ENCODE measurements at regions not wholly inside any gene's neighbourhood (a gene's known extent, or its start where the extent isn't known, plus 50 kb on each side); places are given as distances from the start of the nearest gene placed in this dataset.

DNA sequence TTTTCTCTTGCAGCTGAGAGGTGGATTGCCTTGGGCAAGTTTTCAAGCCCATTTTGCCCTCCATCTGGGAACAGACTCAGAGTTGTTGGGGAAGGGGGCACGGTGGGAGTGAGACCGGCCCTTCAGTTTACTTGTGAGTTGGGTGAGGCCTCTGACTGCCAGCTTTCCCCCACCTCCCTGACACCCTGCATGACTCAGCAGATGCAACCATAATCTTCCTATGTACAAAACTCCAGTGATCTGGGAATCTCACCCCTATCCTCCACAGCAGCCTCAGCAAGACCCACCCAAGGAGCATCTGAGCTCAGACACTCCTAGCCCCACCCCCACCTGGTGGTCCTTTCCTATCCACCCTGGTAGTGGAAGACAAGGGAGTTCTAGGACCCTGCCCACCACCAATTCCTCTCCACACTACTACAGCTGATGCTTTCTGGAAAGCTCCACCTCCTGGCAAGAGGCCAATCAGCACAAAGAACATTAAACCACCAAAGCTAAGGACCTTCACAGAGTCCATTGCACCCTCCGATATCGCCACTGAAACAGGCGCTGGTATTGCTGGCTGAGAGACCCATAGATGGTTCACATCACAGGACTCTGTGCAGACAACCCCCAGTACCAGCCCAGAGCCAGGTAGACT is 99.4 kb upstream of the STK26 start:
- peaks cover 28% of the 10 kb centered on the region for H3K27me3 Mint-ChIP-seq (ENCODE audit: unreplicated experiment)
- DNase-seq, result no peak
- H3K9me3 Mint-ChIP-seq (ENCODE audit: low read depth, unreplicated experiment), result no peaks in the 10 kb centered on the region
- TF ChIP-seq, protein P1, sequence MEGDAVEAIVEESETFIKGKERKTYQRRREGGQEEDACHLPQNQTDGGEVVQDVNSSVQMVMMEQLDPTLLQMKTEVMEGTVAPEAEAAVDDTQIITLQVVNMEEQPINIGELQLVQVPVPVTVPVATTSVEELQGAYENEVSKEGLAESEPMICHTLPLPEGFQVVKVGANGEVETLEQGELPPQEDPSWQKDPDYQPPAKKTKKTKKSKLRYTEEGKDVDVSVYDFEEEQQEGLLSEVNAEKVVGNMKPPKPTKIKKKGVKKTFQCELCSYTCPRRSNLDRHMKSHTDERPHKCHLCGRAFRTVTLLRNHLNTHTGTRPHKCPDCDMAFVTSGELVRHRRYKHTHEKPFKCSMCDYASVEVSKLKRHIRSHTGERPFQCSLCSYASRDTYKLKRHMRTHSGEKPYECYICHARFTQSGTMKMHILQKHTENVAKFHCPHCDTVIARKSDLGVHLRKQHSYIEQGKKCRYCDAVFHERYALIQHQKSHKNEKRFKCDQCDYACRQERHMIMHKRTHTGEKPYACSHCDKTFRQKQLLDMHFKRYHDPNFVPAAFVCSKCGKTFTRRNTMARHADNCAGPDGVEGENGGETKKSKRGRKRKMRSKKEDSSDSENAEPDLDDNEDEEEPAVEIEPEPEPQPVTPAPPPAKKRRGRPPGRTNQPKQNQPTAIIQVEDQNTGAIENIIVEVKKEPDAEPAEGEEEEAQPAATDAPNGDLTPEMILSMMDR (IDR thresholded peaks at IDR 0.05; ENCODE audit: unreplicated experiment), result no peak
- BruUV-seq (replicated peaks), result no TSS peak
- H3K36me3 Mint-ChIP-seq (ENCODE audit: insufficient read depth, unreplicated experiment), result no peaks in the 10 kb centered on the region
- CTCF ChIA-PET, result no interaction called here
- no peak overlapping the region for H3K4me3 Mint-ChIP-seq (ENCODE audit: low read depth, unreplicated experiment)
- intact Hi-C loops (cut with micrococcal nuclease; ENCODE audit: unreplicated experiment), result no loop called here
- no peaks in the 10 kb centered on the region for H3K4me1 Mint-ChIP-seq (ENCODE audit: low read depth, unreplicated experiment)
- H3K27ac Mint-ChIP-seq (ENCODE audit: unreplicated experiment), result no peak overlapping the region

DNA sequence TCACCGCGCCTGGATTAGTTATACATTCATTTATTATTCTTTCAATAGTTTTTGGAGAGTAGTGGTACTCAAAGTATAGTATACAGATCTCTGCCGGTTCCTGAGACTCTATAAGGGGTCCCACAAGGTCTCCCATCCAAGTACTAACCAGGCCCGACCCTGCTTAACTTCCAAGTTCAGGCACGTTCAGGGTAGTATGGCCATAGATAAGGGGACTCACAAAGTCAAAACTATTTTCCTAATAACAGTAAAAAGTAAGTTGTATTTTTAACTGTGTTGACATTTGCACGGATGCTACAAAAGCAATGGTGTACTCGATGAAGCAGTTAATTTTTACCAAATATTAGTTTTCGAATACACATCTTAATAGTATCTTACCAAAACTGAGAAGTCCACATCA is 84.4 kb upstream of the STK26 start:
- no TSS peak for BruUV-seq (replicated peaks)
- intact Hi-C loops (cut with micrococcal nuclease; ENCODE audit: unreplicated experiment), result no loop called here
- Mint-ChIP-seq H3K27me3 (ENCODE audit: unreplicated experiment) (no peaks in the 10 kb centered on the region), H3K4me3 (ENCODE audit: low read depth, unreplicated experiment) (no peak overlapping the region), H3K4me1 (ENCODE audit: low read depth, unreplicated experiment) (no peaks in the 10 kb centered on the region), H3K36me3 (ENCODE audit: insufficient read depth, unreplicated experiment) (no peaks in the 10 kb centered on the region), H3K27ac (ENCODE audit: unreplicated experiment) (no peak overlapping the region), H3K9me3 (ENCODE audit: low read depth, unreplicated experiment) (no peaks in the 10 kb centered on the region)
- TF ChIP-seq, protein P1 (IDR thresholded peaks at IDR 0.05; ENCODE audit: unreplicated experiment), result no peak
- CTCF ChIA-PET, result no interaction called here
- no peak for DNase-seq

GRCh38 chrX:131942034-131942433 is 81.1 kb upstream of the STK26 start:
- TF ChIP-seq, protein P1 (IDR thresholded peaks at IDR 0.05; ENCODE audit: unreplicated experiment), result no peak
- CTCF ChIA-PET, result no interaction called here
- H3K27ac Mint-ChIP-seq (ENCODE audit: unreplicated experiment), result no peak overlapping the region
- H3K4me1 Mint-ChIP-seq (ENCODE audit: low read depth, unreplicated experiment), result no peaks in the 10 kb centered on the region
- intact Hi-C loops (cut with micrococcal nuclease; ENCODE audit: unreplicated experiment), result no loop called here
- H3K36me3 Mint-ChIP-seq (ENCODE audit: insufficient read depth, unreplicated experiment), result no peaks in the 10 kb centered on the region
- no peak overlapping the region for H3K4me3 Mint-ChIP-seq (ENCODE audit: low read depth, unreplicated experiment)
- no peaks in the 10 kb centered on the region for H3K27me3 Mint-ChIP-seq (ENCODE audit: unreplicated experiment)
- BruUV-seq (replicated peaks), result no TSS peak
- H3K9me3 Mint-ChIP-seq (ENCODE audit: low read depth, unreplicated experiment), result no peaks in the 10 kb centered on the region
- no peak for DNase-seq

DNA sequence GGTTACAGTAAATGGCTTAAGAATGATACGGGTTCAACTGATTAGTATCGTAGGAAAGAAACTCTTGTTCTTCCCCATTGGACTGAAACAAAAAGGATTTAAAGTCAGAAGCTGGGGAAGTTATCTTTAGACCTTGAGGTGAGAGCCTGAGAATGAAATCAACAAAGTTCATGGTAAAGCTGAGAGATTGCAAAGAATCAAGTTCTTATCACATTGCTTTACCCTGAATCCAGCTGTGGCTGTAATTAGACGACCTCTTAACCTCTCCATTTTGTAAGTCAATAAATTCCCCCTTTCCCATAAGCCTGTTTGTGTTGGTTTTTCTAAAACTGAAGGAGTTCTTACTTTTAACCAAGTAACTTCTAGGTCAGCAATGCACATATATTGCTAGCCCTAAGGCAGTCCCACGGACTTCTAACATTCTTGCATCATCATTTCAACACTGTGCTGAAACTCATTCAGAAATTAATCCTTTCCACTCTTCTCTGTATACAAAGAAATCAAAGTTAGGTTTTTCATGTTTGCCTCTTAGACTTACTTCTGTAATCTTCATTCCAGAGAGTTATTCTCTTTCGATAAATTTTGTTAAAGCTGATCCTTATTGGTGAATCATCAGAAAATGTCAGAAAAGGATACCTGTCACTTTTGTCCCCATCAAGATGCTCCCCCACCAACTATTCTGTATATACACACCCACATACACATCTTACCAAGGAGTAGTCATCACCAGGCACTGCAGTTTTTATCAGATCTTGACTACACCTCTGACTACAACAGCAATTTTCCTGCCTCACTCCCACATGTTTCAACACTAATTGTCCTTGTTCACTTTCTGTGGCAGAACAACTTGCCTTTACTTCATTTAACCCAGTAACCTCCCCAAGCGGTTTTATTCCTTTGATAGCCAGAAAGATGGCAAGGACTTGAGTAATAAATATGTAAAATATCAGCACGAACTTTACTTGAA is 77.9 kb upstream of the STK26 start:
- no TSS peak for BruUV-seq (replicated peaks)
- DNase-seq, result no peak
- intact Hi-C loops (cut with micrococcal nuclease; ENCODE audit: unreplicated experiment), result no loop called here
- Mint-ChIP-seq H3K27ac (ENCODE audit: unreplicated experiment) (no peak overlapping the region), H3K9me3 (ENCODE audit: low read depth, unreplicated experiment) (no peaks in the 10 kb centered on the region), H3K27me3 (ENCODE audit: unreplicated experiment) (no peaks in the 10 kb centered on the region), H3K4me1 (ENCODE audit: low read depth, unreplicated experiment) (no peaks in the 10 kb centered on the region), H3K36me3 (ENCODE audit: insufficient read depth, unreplicated experiment) (no peaks in the 10 kb centered on the region), H3K4me3 (ENCODE audit: low read depth, unreplicated experiment) (no peak overlapping the region)
- TF ChIP-seq, protein P1 (IDR thresholded peaks at IDR 0.05; ENCODE audit: unreplicated experiment), result no peak
- CTCF ChIA-PET, result no interaction called here

Data from Calu3 (cell line).